Tibial nerve (tissue), 4 donors: ENCODE measurements at regions not wholly inside any gene's neighbourhood (a gene's known extent, or its start where the extent isn't known, plus 50 kb on each side); places are given as distances from the start of the nearest gene placed in this dataset.

Experiments
- DNase-seq, 2 donors: peaks; one replicate each; pipeline ENCODE4 v3.0.0-alpha.2; 2019; ENCODE audit warnings: low spot score in 2 of 2
- H3K27ac ChIP-seq, 4 donors: fragments of 200-600 bp; sonication (generic) in 3 of 4; one replicate each; pipeline ENCODE4 v1.5.1; 2017 to 2019; ENCODE audit warnings: mild to moderate bottlenecking in 1 of 4
- H3K27me3 ChIP-seq, 2 donors: fragments of 200-600 bp; sonication (generic) in 1 of 2; one replicate each; pipeline versions ENCODE4 v1.5.1 to v1.6.0; 2017 to 2019
- H3K36me3 ChIP-seq, 3 donors: fragments of 200-600 bp; sonication (generic); one replicate each; pipeline ENCODE4 v1.5.1; 2018 to 2019
- H3K4me1 ChIP-seq, 4 donors: fragments of 200-600 bp; sonication (generic) in 3 of 4; one replicate each; pipeline ENCODE4 v1.5.1; 2017 to 2019
- H3K4me3 ChIP-seq, 4 donors: fragments of 200-600 bp; sonication (generic) in 3 of 4; one replicate each; pipeline ENCODE4 v1.5.1; 2017 to 2019; ENCODE audit warnings: mild to moderate bottlenecking in 1 of 4, moderate library complexity in 1 of 4
- H3K9me3 ChIP-seq, 4 donors: fragments of 200-600 bp; sonication (generic) in 3 of 4; one replicate each; pipeline ENCODE4 v1.5.1; 2017 to 2019
- CTCF ChIP-seq, 5 experiments: fragments of 200-600 bp in 3 of 5; fragments of 450-650 bp in 2 of 5; sonication (generic) in 3 of 5; IDR thresholded peaks; one replicate each; pipeline ENCODE4 v1.5.1; 2016 to 2019; ENCODE audit warnings: antibody characterized with exemption in 5 of 5, mild to moderate bottlenecking in 3 of 5, moderate library complexity in 2 of 5
- EP300 ChIP-seq, 2 donors: sonication (generic); formaldehyde crosslinking; IDR thresholded peaks; one replicate each; pipeline ENCODE4 v1.6.1; 2017; ENCODE audit warnings: antibody characterized with exemption in 2 of 2, mild to moderate bottlenecking in 1 of 2
- POLR2A ChIP-seq, 2 donors: fragments of 450-650 bp; IDR thresholded peaks; one replicate each; pipeline ENCODE4 v1.6.1; 2017; ENCODE audit warnings: antibody characterized with exemption in 2 of 2, mild to moderate bottlenecking in 2 of 2, moderate library complexity in 2 of 2
- WGBS, 2 donors: methylation state at CpG; one replicate each; pipeline ENCODE4 v1.1.5; 2018; 5-methylcytosine and 5-hydroxymethylcytosine counted together

GRCh38 chr6:56299916-56300315, 52.5 kb upstream of the COL21A1 start:
- TF ChIP-seq CTCF (IDR thresholded peaks at IDR 0.05) = no peak
- TF ChIP-seq EP300 (IDR thresholded peaks at IDR 0.05) = no peak
- TF ChIP-seq POLR2A (IDR thresholded peaks at IDR 0.05) = no peak
- DNase-seq = no peak
- H3K27ac ChIP-seq = peak overlapping the region in 2 of 4 donors; percentile 48 to 87
- 71 to 79% methylated on average over 1 of the region's 1 CpG for WGBS, 2 donors
- H3K27me3 ChIP-seq = no peaks in the 10 kb centered on the region
- peaks cover 0 to 9% (median 0%) of the 10 kb centered on the region in 4 donors for H3K9me3 ChIP-seq
- H3K4me3 ChIP-seq = no peak overlapping the region
- H3K36me3 ChIP-seq = no peaks in the 10 kb centered on the region
- H3K4me1 ChIP-seq = peaks cover 0 to 9% (median 0%) of the 10 kb centered on the region in 4 donors

- no peak for DNase-seq
- peaks cover 0 to 22% (median 0%) of the 10 kb centered on the region in 4 donors for H3K4me1 ChIP-seq
- H3K36me3 ChIP-seq = no peaks in the 10 kb centered on the region
- TF ChIP-seq CTCF (IDR thresholded peaks at IDR 0.05) (no peak), EP300 (IDR thresholded peaks at IDR 0.05) (peak in 1 of 2 donors; percentile 35), POLR2A (IDR thresholded peaks at IDR 0.05) (no peak)
- H3K9me3 ChIP-seq = peaks cover 0 to 9% (median 0%) of the 10 kb centered on the region in 4 donors
- WGBS, 2 donors = 55 to 65% methylated on average over 2 of the region's 2 CpGs
- peak overlapping the region in 2 of 4 donors; percentile 74 to 87 for H3K27ac ChIP-seq
- H3K4me3 ChIP-seq = no peak overlapping the region
- no peaks in the 10 kb centered on the region for H3K27me3 ChIP-seq
Observed at GRCh38 chr6:56297022-56297989, 49.9 kb upstream of the COL21A1 start.
